ENCODE measurements at regions not wholly inside any gene's neighbourhood (a gene's known extent, or its start where the extent isn't known, plus 50 kb on each side); places are given as distances from the start of the nearest gene placed in this dataset.

GRCh38 chr11:41997844-41998401, 538.5 kb upstream of the LRRC4C start:
- TF ChIP-seq POLR2AphosphoS5 (IDR thresholded peaks at IDR 0.05) (no peak), CTCF (IDR thresholded peaks at IDR 0.05) (no peak)
